ENCODE measurements at regions not wholly inside any gene's neighbourhood (a gene's known extent, or its start where the extent isn't known, plus 50 kb on each side); places are given as distances from the start of the nearest gene placed in this dataset.

DNA sequence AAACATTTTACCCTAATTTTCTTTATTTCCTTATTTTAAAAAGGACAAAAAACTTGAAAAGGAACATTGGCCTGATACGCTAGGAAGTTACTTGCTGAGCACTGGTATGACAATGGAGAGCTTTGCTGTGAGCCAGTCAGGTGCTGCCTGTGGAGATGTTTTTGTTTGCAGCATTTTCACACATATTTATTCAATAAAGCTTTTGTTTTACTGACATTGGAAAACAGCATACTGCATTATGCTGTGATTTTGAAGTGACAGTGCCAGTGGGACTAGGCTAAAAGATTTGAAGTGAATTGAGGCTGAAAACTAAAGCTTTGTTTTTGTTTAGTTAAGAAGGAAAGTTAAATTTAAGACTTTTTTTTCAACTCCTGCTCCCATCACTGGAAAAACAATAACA, 470.7 kb upstream of the ZEB2 start:
- Histone ChIP-seq H3K9me3 (no peaks in the 10 kb centered on the region), H3K4me3 (no peak overlapping the region), H3K36me3 (ENCODE audit: insufficient read depth in 1 of 2, low read depth in 1 of 2) (no peaks in the 10 kb centered on the region), H3K27ac (no peak overlapping the region), H3K4me1 (no peaks in the 10 kb centered on the region), H3K27me3 (ENCODE audit: insufficient read depth in 3 of 3, low read length in 2 of 3) (no peaks in the 10 kb centered on the region)
- TF ChIP-seq, protein P1, sequence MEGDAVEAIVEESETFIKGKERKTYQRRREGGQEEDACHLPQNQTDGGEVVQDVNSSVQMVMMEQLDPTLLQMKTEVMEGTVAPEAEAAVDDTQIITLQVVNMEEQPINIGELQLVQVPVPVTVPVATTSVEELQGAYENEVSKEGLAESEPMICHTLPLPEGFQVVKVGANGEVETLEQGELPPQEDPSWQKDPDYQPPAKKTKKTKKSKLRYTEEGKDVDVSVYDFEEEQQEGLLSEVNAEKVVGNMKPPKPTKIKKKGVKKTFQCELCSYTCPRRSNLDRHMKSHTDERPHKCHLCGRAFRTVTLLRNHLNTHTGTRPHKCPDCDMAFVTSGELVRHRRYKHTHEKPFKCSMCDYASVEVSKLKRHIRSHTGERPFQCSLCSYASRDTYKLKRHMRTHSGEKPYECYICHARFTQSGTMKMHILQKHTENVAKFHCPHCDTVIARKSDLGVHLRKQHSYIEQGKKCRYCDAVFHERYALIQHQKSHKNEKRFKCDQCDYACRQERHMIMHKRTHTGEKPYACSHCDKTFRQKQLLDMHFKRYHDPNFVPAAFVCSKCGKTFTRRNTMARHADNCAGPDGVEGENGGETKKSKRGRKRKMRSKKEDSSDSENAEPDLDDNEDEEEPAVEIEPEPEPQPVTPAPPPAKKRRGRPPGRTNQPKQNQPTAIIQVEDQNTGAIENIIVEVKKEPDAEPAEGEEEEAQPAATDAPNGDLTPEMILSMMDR (IDR thresholded peaks at IDR 0.05) = no peak
- DNase-seq = no peak
- 82 to 95% (median 89%) methylated on average over 1 of the region's 1 CpG for WGBS, 3 donors
- no peak for ATAC-seq
- intact Hi-C loops (cut with DNase I) = no loop called here

- Histone ChIP-seq H3K27ac (no peak overlapping the region), H3K4me1 (no peaks in the 10 kb centered on the region), H3K36me3 (ENCODE audit: insufficient read depth in 1 of 2, low read depth in 1 of 2) (no peaks in the 10 kb centered on the region), H3K4me3 (no peak overlapping the region), H3K9me3 (no peaks in the 10 kb centered on the region), H3K27me3 (ENCODE audit: insufficient read depth in 3 of 3, low read length in 2 of 3) (no peaks in the 10 kb centered on the region)
- ATAC-seq (no peak), DNase-seq (no peak)
- TF ChIP-seq, protein P1 (IDR thresholded peaks at IDR 0.05) = no peak
- intact Hi-C loops (cut with DNase I) = no loop called here
- WGBS, 3 donors = 42 to 54% (median 43%) methylated on average over 2 of the region's 2 CpGs
These were observed 469.8 kb upstream of the ZEB2 start for GRCh38 chr2:144989579-144990270.

DNA sequence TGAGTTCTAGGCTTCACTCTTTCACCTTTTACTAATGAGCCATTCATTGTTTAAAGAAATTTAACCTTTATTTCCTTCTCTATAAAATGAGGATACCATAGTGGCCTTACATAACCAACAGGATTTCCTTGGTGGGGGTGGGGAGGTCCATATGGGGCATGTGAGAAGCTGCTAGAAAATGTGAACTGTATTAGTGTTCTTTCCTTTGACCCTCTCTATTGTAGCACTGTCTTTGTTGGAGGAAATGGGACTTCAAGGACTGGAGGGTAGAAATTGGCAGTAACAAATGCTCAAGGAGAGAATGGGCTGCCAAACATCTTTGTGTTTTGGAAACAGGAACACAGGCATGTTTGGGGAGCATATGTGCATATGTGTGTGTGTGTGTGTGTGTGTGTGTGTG, 468.7 kb upstream of the ZEB2 start:
- no peaks in the 10 kb centered on the region for H3K27me3 ChIP-seq (ENCODE audit: insufficient read depth in 3 of 3, low read length in 2 of 3)
- TF ChIP-seq, protein P1 (IDR thresholded peaks at IDR 0.05) = no peak
- ATAC-seq = no peak
- H3K4me1 ChIP-seq = no peaks in the 10 kb centered on the region
- intact Hi-C loops (cut with DNase I) = no loop called here
- no peaks in the 10 kb centered on the region for H3K36me3 ChIP-seq (ENCODE audit: insufficient read depth in 1 of 2, low read depth in 1 of 2)
- no peak overlapping the region for H3K27ac ChIP-seq
- no peak overlapping the region for H3K4me3 ChIP-seq
- no peaks in the 10 kb centered on the region for H3K9me3 ChIP-seq
- DNase-seq = no peak

- H3K4me1 ChIP-seq = no peaks in the 10 kb centered on the region
- WGBS, 3 donors = 91 to 94% (median 94%) methylated on average over 2 of the region's 2 CpGs
- no peaks in the 10 kb centered on the region for H3K27me3 ChIP-seq (ENCODE audit: insufficient read depth in 3 of 3, low read length in 2 of 3)
- DNase-seq (no peak), ATAC-seq (no peak)
- intact Hi-C loops (cut with DNase I) = no loop called here
- H3K27ac ChIP-seq = no peak overlapping the region
- TF ChIP-seq, protein P1 (IDR thresholded peaks at IDR 0.05) = no peak
- H3K36me3 ChIP-seq (ENCODE audit: insufficient read depth in 1 of 2, low read depth in 1 of 2) = no peaks in the 10 kb centered on the region
- H3K4me3 ChIP-seq = no peak overlapping the region
- H3K9me3 ChIP-seq = no peaks in the 10 kb centered on the region
These were observed 466.8 kb upstream of the ZEB2 start for GRCh38 chr2:144986691-144987090.

DNA sequence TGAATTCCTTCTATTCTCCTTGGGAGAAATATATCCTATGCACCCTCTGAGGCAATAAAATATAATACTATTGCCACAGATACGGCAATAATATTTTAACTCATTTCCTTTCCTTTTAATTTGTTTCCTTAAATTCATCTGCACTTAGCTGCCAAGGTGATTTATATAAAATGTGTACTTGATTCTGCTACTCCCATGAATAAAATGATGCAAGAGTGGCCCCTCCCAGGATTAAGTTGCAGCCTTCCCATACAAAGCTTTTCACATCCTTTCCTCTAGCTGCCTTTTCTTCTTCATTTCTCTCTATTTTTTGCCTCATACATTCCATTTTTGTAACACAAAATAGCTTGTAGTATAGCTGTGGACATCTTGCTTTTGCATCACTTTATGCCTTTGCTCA, 464.1 kb upstream of the ZEB2 start:
- no peak overlapping the region for H3K27ac ChIP-seq
- no peak overlapping the region for H3K4me3 ChIP-seq
- intact Hi-C loops (cut with DNase I) = no loop called here
- peaks cover 0 to 2% (median 0%) of the 10 kb centered on the region in 3 donors for H3K27me3 ChIP-seq (ENCODE audit: insufficient read depth in 3 of 3, low read length in 2 of 3)
- DNase-seq = no peak
- ATAC-seq = no peak
- no peaks in the 10 kb centered on the region for H3K9me3 ChIP-seq
- H3K4me1 ChIP-seq = no peaks in the 10 kb centered on the region
- H3K36me3 ChIP-seq (ENCODE audit: insufficient read depth in 1 of 2, low read depth in 1 of 2) = no peaks in the 10 kb centered on the region
- TF ChIP-seq, protein P1 (IDR thresholded peaks at IDR 0.05) = no peak
- WGBS, 3 donors = 76 to 86% (median 82%) methylated on average over 1 of the region's 1 CpG

Data from psoas muscle (tissue), 7 donors.